Skeletal muscle satellite cell (primary cell): ENCODE measurements at regions not wholly inside any gene's neighbourhood (a gene's known extent, or its start where the extent isn't known, plus 50 kb on each side); places are given as distances from the start of the nearest gene placed in this dataset.

Experiments used
- H3K27me3 ChIP-seq: 2 replicates; pipeline ENCODE4 v1.7.0; 2013; ENCODE audit warnings: low read length; ENCODE audit not compliant: control insufficient read depth, insufficient read depth
- H3K36me3 ChIP-seq: 2 replicates; pipeline ENCODE4 v1.7.0; 2013; ENCODE audit warnings: mild to moderate bottlenecking, control low read depth, low read length; ENCODE audit not compliant: insufficient read depth
- H3K4me1 ChIP-seq: 2 replicates; pipeline ENCODE4 v1.7.0; 2013; ENCODE audit warnings: low read length; ENCODE audit not compliant: control insufficient read depth, insufficient read depth
- H3K4me2 ChIP-seq: 2 replicates; pipeline ENCODE4 v1.7.0; 2013; ENCODE audit warnings: mild to moderate bottlenecking, low read length
- H3K4me3 ChIP-seq: 2 replicates; pipeline ENCODE4 v1.7.0; 2013; ENCODE audit warnings: low read length
- H3K9ac ChIP-seq: 2 replicates; pipeline ENCODE4 v1.7.0; 2013; ENCODE audit warnings: mild to moderate bottlenecking, low read depth, low read length, moderate library complexity
- H3K9me3 ChIP-seq: replicated peaks from 2 replicates; pipeline ENCODE4 v1.7.0; 2013; ENCODE audit warnings: mild to moderate bottlenecking, control low read depth, low read length

- Histone ChIP-seq H3K9me3 (no peaks in the 10 kb centered on the region), H3K9ac (no peak overlapping the region)
These were observed 210.8 kb upstream of the SLC35G4 start for GRCh38 chr18:11398625-11399024.

GRCh38 chr18:11392980-11393885 lies 216.2 kb upstream of the SLC35G4 start:
- Histone ChIP-seq H3K9ac (no peak overlapping the region), H3K27me3 (peaks cover 6% of the 10 kb centered on the region), H3K4me2 (no peak overlapping the region), H3K4me1 (no peaks in the 10 kb centered on the region), H3K36me3 (no peaks in the 10 kb centered on the region), H3K9me3 (no peaks in the 10 kb centered on the region), H3K4me3 (no peak overlapping the region)

More at GRCh38 chr18:11398625-11399024, 210.8 kb upstream of the SLC35G4 start:
- Histone ChIP-seq H3K4me1 (no peaks in the 10 kb centered on the region), H3K27me3 (peaks cover 11% of the 10 kb centered on the region), H3K4me3 (no peak overlapping the region), H3K4me2 (no peak overlapping the region), H3K36me3 (no peaks in the 10 kb centered on the region)

- peaks cover 6% of the 10 kb centered on the region for H3K27me3 ChIP-seq
- no peak overlapping the region for H3K4me3 ChIP-seq
- no peaks in the 10 kb centered on the region for H3K9me3 ChIP-seq
- H3K9ac ChIP-seq = no peak overlapping the region
- no peaks in the 10 kb centered on the region for H3K4me1 ChIP-seq
- H3K36me3 ChIP-seq = no peaks in the 10 kb centered on the region
- H3K4me2 ChIP-seq = no peak overlapping the region
These were observed 217.1 kb upstream of the SLC35G4 start for GRCh38 chr18:11392292-11392691.

DNA sequence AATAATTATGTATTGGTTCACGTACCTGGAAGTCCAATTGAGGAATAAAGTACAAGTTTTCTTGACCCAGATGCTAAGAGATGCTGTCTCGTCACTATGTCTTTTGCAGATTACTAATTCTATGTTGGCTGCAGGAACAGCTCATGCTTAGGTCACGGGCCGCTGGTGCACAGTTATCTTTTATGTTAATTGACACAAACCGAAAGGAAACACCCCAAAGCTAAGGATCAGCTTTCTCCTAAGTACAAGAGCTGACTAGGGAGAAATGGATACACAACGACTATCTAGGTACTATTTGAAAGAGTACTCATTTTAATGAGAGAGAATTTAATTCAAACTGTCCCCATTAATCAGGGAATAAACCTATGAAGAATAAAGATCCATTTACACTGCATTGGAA lies 217.7 kb upstream of the SLC35G4 start:
- H3K4me1 ChIP-seq = no peaks in the 10 kb centered on the region
- peaks cover 6% of the 10 kb centered on the region for H3K27me3 ChIP-seq
- H3K36me3 ChIP-seq = no peaks in the 10 kb centered on the region
- H3K4me2 ChIP-seq = peak overlapping the region; percentile 30
- H3K9me3 ChIP-seq = no peaks in the 10 kb centered on the region
- no peak overlapping the region for H3K9ac ChIP-seq
- no peak overlapping the region for H3K4me3 ChIP-seq

DNA sequence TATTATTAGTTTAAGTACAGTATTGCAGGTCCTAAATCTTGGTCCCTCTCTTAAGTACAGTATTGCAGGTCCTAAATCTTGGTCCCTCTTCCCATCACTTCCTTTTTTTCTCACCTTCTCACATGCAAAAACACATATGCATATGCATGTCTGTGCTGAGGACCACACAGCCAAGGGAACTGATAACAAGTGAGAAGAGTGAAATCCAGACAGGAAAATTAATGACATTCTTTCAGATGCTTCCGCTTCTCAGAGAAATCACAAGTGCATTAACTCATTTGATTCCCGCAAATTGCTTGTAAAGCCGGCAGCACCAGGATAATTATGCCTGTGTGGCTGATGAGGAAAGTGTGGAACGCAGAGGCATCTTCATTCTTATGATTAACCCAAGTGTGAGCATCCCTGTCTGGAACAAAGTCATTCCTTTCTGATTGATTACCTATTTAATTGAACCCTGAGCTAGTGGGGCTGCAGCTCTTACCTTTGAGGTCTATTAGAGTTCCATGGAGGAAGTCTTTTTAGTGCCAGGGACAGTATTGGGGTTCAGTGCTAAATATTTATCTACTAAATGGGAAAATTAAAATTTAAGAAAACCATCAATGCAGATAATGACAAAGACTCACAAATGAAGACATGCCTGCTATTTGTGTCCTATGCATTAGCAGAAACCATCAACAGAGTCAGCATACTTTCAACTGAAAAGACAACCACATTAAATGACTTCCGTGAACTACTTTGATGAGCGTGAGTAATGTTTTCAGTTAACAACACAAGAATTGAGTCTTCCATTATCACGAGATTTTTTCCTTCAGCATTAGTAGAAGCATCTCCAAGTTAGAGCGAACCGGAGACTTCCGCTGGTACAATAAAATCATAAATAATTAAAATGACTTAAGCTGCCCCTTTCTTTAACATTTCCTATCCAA lies 220.4 kb upstream of the SLC35G4 start:
- H3K9me3 ChIP-seq = no peaks in the 10 kb centered on the region
- no peaks in the 10 kb centered on the region for H3K4me1 ChIP-seq
- H3K36me3 ChIP-seq = no peaks in the 10 kb centered on the region
- peaks cover 6% of the 10 kb centered on the region for H3K27me3 ChIP-seq
- no peak overlapping the region for H3K9ac ChIP-seq
- H3K4me3 ChIP-seq = no peak overlapping the region
- H3K4me2 ChIP-seq = no peak overlapping the region

DNA sequence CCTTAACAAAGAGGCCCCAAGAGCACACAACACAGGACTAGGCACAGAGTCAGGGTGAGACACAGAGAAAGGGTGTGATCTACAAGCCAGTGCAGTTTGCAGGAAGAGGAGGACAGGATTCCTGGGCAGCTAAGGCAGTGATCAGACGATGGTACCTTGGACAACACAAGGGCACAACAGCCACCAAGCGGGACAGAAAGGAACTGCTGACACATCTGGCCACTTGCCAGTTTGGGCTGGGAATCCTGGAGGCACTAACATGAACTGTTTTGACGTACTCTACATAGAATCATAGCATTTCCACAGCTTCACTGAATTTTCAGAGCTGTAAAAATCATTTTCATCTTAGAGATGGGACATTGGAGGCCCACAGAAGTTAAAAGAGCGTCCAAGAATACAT lies 221.5 kb upstream of the SLC35G4 start:
- no peaks in the 10 kb centered on the region for H3K36me3 ChIP-seq
- no peaks in the 10 kb centered on the region for H3K9me3 ChIP-seq
- H3K9ac ChIP-seq = no peak overlapping the region
- no peak overlapping the region for H3K4me2 ChIP-seq
- H3K4me3 ChIP-seq = no peak overlapping the region
- H3K4me1 ChIP-seq = no peaks in the 10 kb centered on the region
- H3K27me3 ChIP-seq = peaks cover 6% of the 10 kb centered on the region

DNA sequence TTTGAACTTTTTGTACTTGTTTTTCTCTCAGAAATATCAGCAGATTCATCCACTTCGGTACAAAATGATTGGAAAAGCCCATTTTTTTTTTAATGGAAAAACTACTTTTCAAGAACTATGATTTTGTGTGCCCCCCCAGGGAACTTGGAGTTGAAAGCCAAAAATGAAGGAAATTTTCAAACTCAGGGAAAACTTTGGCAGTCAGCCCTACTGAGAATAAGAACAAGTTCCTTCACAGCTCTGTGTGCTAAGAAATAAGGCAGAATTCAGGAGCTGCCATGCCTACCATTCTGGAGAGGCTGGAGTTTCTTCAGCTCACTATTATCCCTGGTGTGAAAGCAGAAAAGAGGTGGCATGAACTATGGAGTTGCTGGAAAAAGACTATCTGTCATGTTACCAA lies 226.0 kb upstream of the SLC35G4 start:
- no peaks in the 10 kb centered on the region for H3K27me3 ChIP-seq
- no peaks in the 10 kb centered on the region for H3K9me3 ChIP-seq
- no peak overlapping the region for H3K9ac ChIP-seq
- H3K4me3 ChIP-seq = no peak overlapping the region
- H3K4me1 ChIP-seq = no peaks in the 10 kb centered on the region
- H3K36me3 ChIP-seq = no peaks in the 10 kb centered on the region
- H3K4me2 ChIP-seq = no peak overlapping the region

DNA sequence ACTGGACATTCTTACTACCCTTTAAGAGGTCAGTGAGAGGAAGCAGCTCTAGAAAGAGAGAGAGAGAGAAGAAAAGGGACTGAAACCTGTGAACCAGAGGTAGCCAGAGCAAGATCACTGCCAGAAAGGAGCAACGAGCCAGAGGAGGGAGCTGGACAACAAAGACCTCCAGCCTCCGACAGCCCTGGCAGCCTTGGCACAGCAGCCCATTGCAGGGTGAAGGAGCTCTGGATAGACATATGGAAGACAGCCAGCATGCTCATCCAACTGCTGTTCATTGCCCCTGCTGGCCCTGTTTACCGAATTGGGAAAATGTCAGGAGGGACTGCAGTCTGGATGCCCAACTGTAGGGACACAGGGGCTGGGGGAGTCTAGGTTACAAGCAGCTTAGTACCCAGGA lies 228.4 kb upstream of the SLC35G4 start:
- H3K27me3 ChIP-seq = no peaks in the 10 kb centered on the region
- H3K4me2 ChIP-seq = no peak overlapping the region
- H3K4me3 ChIP-seq = no peak overlapping the region

DNA sequence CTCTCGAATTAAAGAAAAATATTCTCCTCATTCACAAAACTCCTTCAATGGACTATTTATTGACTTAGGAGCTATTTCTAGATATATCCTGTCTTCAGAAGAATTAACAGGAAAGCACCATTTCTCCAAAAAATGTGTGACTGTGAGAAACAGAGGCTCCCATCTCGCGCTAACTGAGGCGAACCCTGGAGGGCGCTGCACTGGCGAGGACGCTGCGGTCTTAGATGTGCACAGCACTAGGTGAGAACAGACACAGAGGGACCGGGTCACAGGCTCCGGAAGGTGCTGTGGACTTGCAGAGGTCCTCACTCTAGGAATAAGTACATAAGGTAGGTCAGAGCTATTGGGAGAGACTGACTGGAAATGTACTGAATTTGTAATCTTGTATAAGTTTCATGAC lies 229.7 kb upstream of the SLC35G4 start:
- no peak overlapping the region for H3K4me3 ChIP-seq
- no peaks in the 10 kb centered on the region for H3K9me3 ChIP-seq
- no peak overlapping the region for H3K4me2 ChIP-seq
- H3K27me3 ChIP-seq = no peaks in the 10 kb centered on the region
- no peak overlapping the region for H3K9ac ChIP-seq
- no peaks in the 10 kb centered on the region for H3K36me3 ChIP-seq
- H3K4me1 ChIP-seq = no peaks in the 10 kb centered on the region

More for the DNA sequence above, 228.4 kb upstream of the SLC35G4 start:
- H3K9ac ChIP-seq = no peak overlapping the region
- no peaks in the 10 kb centered on the region for H3K4me1 ChIP-seq
- H3K36me3 ChIP-seq = no peaks in the 10 kb centered on the region
- no peaks in the 10 kb centered on the region for H3K9me3 ChIP-seq

- H3K4me3 ChIP-seq = no peak overlapping the region
- no peaks in the 10 kb centered on the region for H3K36me3 ChIP-seq
- H3K9ac ChIP-seq = no peak overlapping the region
- no peak overlapping the region for H3K4me2 ChIP-seq
- no peaks in the 10 kb centered on the region for H3K27me3 ChIP-seq
- no peaks in the 10 kb centered on the region for H3K9me3 ChIP-seq
- no peaks in the 10 kb centered on the region for H3K4me1 ChIP-seq
These were observed 228.6 kb upstream of the PIEZO2 start for GRCh38 chr18:11377766-11378540.

DNA sequence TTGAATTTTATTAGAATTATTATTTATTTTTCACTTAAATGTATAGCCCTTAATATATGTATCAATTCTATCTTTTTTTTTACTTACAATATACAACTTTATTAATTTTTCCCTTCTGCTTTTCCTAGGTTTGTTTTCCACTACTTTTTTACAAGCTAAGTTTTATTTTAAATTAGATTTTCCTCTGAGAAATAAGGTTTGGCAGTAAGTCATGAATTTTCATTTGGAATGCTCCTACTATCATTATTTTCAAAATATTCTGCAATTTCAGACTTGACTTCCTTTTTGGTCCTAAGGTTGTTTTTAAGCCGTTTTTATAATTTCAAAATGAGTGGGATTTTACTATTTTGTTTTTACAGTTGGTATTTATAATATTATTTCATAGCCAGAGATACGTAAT lies 222.8 kb upstream of the PIEZO2 start:
- Histone ChIP-seq H3K4me3 (no peak overlapping the region), H3K27me3 (no peaks in the 10 kb centered on the region), H3K36me3 (no peaks in the 10 kb centered on the region), H3K9me3 (no peaks in the 10 kb centered on the region), H3K4me2 (no peak overlapping the region), H3K9ac (no peak overlapping the region), H3K4me1 (peaks cover 9% of the 10 kb centered on the region)
